ENCODE measurements at regions not wholly inside any gene's neighbourhood (a gene's known extent, or its start where the extent isn't known, plus 50 kb on each side); places are given as distances from the start of the nearest gene placed in this dataset.

DNA sequence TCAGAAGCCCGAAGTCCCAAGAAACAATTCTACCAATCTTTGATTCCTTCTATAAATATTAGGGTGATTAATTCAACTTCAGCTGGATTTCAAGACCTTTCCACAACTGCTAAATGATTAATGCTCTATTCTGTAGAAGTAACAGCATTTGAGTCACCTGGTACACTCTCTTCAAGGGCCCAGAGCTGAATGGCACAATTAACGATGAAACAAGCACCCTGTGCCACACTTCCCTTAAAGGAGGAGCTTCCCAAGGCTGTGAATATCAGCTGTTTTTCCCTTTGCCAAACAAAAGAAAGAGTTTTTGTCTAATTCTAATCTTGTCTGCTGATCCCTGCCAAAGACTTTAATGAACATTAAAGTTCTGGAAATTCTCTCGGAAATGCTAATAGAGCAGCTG, 56.0 kb downstream of the BOD1L2 start:
- DNase-seq (ENCODE audit: low read depth): no peak

DNA sequence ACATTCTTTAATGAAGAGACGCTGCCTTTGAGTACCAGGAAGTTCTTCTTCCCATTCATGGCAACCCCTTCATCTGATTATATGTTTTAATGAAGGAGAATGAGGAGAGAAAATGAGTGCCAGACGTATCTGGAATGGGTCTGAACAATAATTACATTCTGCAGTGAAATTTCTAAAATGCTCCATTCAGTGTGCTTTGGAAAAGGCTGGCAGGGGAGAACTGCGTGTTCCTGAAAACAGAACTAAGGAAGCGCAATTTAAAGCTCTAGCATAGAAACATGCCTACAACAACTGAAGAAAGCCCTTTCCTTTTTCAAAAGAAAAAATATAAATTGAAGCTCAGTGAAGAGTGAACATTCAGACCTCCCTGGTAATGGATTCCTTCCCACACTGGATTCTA, 58.8 kb downstream of the BOD1L2 start:
- DNase-seq (ENCODE audit: low read depth): no peak

- DNase-seq (ENCODE audit: low read depth): no peak
Observed at GRCh38 chr18:57207124-57207916, 60.4 kb downstream of the BOD1L2 start.

DNA sequence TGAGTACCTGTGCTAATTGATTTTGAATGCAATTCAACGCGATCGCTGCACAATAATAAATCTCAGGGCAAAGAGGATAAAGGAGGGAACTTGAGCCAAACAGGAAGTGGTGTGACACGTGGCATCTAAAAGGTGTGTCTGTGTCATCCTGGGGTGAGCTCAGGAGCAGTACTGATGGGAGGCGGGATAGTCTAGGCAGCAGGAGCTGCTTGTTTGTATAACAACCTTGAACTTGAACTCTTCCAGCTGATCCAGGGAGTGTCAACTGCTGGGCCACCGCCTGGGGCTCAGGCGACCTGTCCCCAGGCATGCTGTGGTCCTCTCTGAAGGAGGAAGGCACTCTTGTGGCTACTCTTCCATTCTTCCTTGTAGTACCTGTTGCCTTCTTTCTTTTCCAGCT, 61.2 kb downstream of the BOD1L2 start:
- no peak for DNase-seq (ENCODE audit: low read depth)

DNA sequence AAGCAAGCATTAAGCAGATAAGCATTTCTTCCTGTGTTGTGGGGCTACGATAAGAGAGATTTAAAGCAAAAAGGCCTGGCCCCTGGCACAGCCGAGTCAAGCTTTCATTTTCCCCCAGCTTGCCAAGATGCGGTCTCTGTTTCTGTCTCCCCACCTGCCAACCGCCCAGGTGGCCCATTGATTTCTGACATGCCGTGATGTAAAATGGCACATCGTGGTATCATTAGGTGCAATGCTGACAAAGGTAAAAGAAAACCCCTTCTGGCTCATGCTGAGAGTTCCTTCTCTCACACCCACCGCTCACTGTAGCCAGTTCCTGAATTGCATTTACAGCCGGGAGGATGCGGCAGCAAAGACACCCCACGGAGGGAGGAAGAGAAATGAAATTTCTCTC, 62.8 kb downstream of the BOD1L2 start:
- no peak for DNase-seq (ENCODE audit: low read depth)

DNA sequence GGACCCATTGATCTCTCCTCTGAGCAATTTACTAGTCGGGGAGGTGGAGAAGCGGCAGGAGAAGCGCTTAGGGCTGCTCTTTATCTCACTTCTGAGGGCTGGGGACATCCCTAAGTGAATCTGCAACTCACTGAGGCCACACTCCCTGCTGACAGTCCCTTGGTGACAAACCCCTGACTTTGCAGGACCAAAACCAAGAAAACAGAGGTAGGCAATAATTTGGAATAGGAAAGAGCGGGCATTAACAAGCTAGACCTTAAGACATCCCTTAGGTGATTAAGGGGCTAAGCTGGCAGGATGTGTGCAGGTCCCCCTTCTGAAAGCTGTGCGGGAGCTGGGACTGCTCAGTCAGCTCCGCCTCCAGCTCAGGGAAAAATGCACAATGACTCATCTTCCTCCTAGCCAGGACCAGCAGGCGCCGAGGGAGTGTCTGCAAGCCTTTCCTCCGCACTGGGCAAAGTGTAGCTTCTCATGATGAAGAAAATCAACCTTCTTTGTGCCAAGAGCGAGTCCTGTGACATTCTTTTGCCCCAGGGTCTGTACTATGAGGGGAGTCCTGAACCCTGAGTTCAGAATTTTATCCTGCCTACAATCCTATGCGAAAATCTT, 63.3 kb downstream of the BOD1L2 start:
- peak; percentile 44 for DNase-seq (ENCODE audit: low read depth)

DNA sequence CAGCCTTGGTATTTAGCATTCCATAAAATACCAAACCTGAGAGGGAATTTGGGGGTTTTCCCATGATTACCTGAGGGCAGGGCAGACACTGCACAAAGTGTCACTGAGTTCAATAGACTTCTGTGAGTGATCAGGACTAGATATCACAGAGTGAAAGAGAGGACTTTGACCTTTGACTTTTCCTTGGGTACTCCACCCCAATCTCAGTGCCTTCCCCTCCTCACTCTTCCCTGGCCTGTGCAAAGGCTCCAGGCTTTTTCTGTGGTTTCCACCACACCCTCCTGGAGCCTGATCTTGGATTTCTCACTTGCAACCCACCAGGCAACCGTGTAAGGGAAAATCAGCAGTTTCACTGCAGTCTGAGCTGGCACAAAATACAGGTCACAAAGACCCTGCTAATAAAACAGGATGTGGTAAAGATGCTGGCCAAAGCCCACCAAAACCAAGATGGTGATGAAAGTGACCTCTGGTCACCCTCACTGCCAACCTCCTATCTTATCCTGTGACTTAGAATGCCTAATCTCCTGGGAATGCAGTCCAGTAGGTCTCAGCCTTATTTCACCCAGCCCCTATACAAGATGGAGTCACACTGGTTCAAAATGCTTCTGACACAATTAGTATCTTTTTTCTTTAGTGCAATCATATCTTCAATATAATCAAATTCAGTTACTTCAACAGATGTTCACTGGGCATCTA, 64.0 kb downstream of the BOD1L2 start:
- no peak for DNase-seq (ENCODE audit: low read depth)

- no peak for DNase-seq (ENCODE audit: low read depth)
Observed at GRCh38 chr18:57211412-57211750, 64.5 kb downstream of the BOD1L2 start.

GRCh38 chr18:57211776-57212175, 64.9 kb downstream of the BOD1L2 start:
- DNase-seq (ENCODE audit: low read depth): no peak

DNA sequence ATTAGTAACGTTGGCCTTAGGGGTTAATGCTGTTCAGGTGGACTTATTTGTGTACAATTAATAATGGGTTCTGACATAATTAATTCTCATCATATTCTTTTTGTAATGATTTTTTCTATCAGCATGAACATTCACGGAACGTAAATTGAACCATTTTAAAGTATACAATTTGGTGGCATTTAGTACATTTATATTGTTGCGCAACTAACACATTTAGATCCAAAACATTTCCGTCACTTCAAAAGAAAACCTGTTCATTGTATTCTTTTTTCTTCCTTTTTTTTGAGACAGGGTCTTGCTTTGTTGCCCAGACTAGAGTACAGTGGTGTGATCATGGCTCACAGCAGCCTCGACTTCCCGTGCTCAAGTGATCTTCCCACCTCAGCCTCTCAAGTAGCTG, 65.8 kb downstream of the BOD1L2 start:
- DNase-seq (ENCODE audit: low read depth): no peak

DNA sequence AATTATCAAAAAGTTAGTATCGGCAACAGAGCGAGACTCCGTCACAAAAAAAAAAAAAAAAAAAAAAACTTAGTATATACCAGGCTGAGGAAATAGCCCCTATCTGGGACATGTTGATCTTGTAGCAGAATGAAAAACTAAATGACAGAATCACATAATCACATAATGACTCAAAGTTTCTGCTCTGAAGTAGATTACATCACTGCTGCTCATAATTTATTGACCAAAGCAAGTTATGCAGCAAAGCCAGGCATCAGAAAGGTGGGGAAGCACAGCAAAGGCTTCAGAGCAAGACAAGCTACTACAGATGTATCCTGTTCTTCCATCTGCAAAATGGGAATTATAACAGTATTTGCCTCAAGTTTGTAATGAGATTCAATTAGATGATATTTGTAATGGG, 68.1 kb downstream of the BOD1L2 start:
- DNase-seq (ENCODE audit: low read depth): no peak

DNA sequence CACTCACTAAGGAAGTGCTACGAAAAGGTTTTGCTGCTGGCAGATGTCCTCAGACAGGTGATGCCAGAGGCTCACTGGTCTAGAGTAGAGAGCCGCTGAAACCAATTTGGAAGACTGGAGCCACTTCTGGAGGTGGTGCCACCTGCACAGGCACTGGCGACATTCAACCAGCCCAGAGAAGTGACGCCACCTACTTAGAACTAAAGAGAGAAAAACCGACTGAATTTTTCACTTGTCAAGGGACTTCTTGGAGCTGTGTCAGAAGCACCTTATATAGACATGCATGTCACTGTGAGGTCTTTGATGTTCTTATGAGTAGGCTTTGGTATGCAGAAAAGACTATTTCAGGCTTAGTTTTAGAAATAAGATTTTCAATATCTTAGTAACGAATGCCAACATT, 71.4 kb downstream of the BOD1L2 start:
- no peak for DNase-seq (ENCODE audit: low read depth)

- DNase-seq (ENCODE audit: low read depth): no peak
Observed at GRCh38 chr18:57219964-57220363, 73.1 kb downstream of the BOD1L2 start.

DNA sequence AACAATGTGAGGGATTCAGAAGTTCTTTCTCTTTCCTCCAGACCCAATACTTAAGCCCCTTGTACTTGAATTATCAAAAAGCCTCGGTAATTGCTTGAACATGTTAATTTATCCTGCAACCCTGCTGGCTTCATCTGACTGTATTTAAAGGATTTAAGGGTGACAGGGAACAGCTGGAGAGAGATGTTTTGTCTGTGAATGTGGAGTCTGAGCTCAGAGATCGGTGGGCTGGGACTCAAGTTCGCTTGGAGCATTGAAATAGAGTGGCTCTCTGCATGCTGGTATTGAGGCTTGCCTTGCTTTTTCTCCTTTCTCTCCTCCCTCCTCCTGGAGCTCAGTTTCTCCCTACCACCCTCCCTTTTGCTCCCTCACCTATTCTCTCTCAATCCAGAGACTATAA, 73.6 kb downstream of the BOD1L2 start:
- DNase-seq (ENCODE audit: low read depth): no peak

- no peak for DNase-seq (ENCODE audit: low read depth)
Observed at GRCh38 chr18:57220930-57221483, 74.1 kb downstream of the BOD1L2 start.

GRCh38 chr18:57223144-57223870, 76.4 kb downstream of the BOD1L2 start:
- DNase-seq (ENCODE audit: low read depth): no peak

DNA sequence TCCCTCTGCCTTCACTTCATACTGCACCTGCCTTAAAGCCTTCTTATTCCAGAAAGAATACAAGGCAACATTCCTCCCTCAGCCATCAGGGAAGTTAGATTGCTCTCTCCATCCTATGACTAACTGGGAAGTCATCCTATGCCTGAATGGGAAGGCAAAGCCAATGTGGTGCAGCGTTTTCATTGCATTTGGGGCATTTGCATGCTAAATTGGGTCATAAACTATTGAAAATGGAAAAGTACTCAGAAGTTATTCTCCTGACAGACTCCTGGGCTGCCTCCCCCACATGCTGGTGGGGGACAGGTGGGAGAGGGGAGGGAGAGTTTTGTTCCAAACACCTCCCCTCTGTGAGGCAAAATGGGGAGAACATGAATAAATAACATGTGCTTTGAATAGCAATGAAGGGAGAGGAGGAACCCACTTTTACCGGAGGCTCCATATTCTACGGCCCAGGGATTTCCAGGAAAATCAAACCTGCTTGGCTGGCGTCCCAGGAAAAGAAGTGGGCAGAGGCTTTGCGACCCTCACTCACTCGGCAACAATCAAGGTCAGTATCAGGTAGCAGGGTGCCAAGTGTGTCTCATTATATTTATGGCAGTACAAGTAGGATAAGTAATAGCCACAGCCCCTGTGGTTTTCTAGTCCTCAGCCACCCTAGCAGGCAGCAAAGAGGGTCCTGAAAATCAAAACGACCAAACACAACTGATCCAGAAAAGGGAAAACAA, 84.1 kb downstream of the BOD1L2 start:
- no peak for DNase-seq (ENCODE audit: low read depth)

DNA sequence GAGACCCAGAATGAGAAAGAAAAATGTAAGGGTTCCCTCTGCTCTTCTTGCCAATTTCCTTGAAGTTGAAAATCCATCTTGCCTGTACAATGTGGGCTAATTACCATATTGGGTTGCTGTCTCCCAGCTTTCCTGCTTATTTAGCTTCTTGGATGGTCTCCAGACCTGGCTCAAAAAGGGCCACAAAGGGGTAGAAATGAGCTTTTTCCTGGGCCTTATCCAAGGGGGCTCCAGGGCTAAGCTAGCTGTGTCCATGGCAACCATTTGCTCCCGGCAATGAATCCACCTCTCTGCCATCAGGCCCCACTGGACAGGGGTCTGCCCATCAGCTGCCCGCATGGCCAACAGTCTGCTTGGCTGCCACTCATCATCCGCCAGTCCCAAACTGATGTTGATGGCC, 85.0 kb downstream of the BOD1L2 start:
- no peak for DNase-seq (ENCODE audit: low read depth)

DNA sequence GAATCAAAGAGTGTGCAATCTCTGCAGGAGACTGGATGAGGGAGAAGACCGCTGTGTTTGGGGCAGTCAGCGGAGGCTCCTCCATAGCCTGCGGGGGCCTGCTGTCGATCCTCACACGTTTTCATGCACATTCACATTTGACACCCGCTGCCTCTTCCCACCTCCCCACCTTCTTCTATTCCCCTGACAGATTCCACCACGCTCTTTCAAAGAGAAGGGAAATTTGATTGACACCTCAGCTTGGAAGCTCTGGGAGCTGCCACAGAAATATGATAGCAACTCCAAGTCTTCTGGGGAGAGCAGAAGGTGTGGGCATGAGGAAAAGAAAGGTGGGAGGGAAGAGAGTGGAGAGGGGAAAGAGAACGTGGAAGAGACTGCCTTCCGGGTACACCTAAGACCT, 87.5 kb downstream of the BOD1L2 start:
- DNase-seq (ENCODE audit: low read depth): no peak

- no peak for DNase-seq (ENCODE audit: low read depth)
Observed at GRCh38 chr18:57241869-57242268, 95.0 kb downstream of the BOD1L2 start.

DNA sequence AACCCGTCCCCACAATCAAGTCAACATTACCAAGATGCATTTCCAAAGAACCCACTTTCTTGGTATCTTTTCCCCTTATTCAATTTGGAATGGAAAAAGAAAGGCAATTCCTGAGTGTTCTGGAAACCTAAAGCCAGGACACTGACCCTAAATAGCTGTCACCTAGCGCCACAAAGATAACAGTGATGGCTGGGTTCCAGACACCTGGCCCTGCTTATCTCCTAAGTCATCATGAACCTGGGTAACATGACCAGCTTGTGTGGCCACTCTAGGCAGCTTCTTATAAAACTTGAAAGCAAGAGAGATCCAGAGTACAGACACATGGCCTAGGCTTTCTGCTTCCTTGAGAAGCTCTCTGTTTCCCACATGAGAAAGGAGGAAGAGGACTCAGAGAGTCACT, 95.4 kb downstream of the BOD1L2 start:
- DNase-seq (ENCODE audit: low read depth): no peak

GRCh38 chr18:57243624-57244179, 96.8 kb downstream of the BOD1L2 start:
- DNase-seq (ENCODE audit: low read depth): no peak

Measured in stromal cell of bone marrow (primary cell).